Mammary epithelial cell (primary cell): ENCODE measurements at regions not wholly inside any gene's neighbourhood (a gene's known extent, or its start where the extent isn't known, plus 50 kb on each side); places are given as distances from the start of the nearest gene placed in this dataset.
"Not testable (repeated sequence)": the region's sequence is repeated elsewhere in the genome, so short reads cannot be mapped to it uniquely, and the experiment has no call there.

Source experiments
- CTCF ChIP-seq, 2 donors: IDR thresholded peaks in 1 of 2; conservative IDR thresholded peaks in 1 of 2; 2 replicates each; pipeline ENCODE4 v1.5.1; 2011 to 2012; ENCODE audit warnings: inconsistent platforms in 2 of 2, low read length in 2 of 2, mild to moderate bottlenecking in 2 of 2, control low read depth in 1 of 2, low read depth in 1 of 2; ENCODE audit not compliant: insufficient read depth in 1 of 2; ENCODE audit errors: extremely low read depth in 1 of 2
- EZH2 ChIP-seq: IDR thresholded peaks from 2 replicates; pipeline ENCODE4 v1.6.1; 2012; ENCODE audit warnings: low read length, inconsistent platforms, borderline replicate concordance

GRCh38 chr14:19166056-19166455 is 198.8 kb downstream of the POTEM start:
- TF ChIP-seq EZH2; CTCF (conservative IDR thresholded peaks at IDR 0.05 in 1 of 2, IDR thresholded peaks at IDR 0.05 in 1 of 2; ENCODE audit: extremely low read depth in 1 of 2, insufficient read depth in 1 of 2, low read depth in 1 of 2, low read length in 2 of 2): not testable (repeated sequence)
